ENCODE measurements at regions not wholly inside any gene's neighbourhood (a gene's known extent, or its start where the extent isn't known, plus 50 kb on each side); places are given as distances from the start of the nearest gene placed in this dataset.
"Not testable (repeated sequence)": the region's sequence is repeated elsewhere in the genome, so short reads cannot be mapped to it uniquely, and the experiment has no call there.

GRCh38 chr5:57002959-57003485 lies 51.1 kb upstream of the MIER3 start:
- DNase-seq (ENCODE audit: low spot score) = no peak

GRCh38 chr5:57003566-57003965 lies 51.6 kb upstream of the MIER3 start:
- not testable (repeated sequence) for DNase-seq (ENCODE audit: low spot score)

GRCh38 chr5:57004800-57005199 lies 52.9 kb upstream of the MIER3 start:
- DNase-seq (ENCODE audit: low spot score) = no peak

GRCh38 chr5:57007344-57007743 lies 55.4 kb upstream of the MIER3 start:
- DNase-seq (ENCODE audit: low spot score) = no peak

GRCh38 chr5:57009811-57010210 lies 57.9 kb upstream of the MIER3 start:
- no peak for DNase-seq (ENCODE audit: low spot score)

GRCh38 chr5:57010786-57011185 lies 58.9 kb upstream of the MIER3 start:
- DNase-seq (ENCODE audit: low spot score) = no peak

GRCh38 chr5:57012511-57012910 lies 60.6 kb upstream of the MIER3 start:
- no peak for DNase-seq (ENCODE audit: low spot score)

- no peak for DNase-seq (ENCODE audit: low spot score)
Observed at GRCh38 chr5:57025961-57026360, 74.0 kb upstream of the MIER3 start.

- DNase-seq (ENCODE audit: low spot score) = no peak
Observed at GRCh38 chr5:57028161-57028560, 76.2 kb upstream of the MIER3 start.

- no peak for DNase-seq (ENCODE audit: low spot score)
Observed at GRCh38 chr5:57032151-57032551, 80.2 kb upstream of the MIER3 start.

GRCh38 chr5:57033103-57033502 lies 81.2 kb upstream of the MIER3 start:
- no peak for DNase-seq (ENCODE audit: low spot score)

- DNase-seq (ENCODE audit: low spot score) = no peak
Observed at GRCh38 chr5:57033503-57033902, 81.6 kb upstream of the MIER3 start.

- DNase-seq (ENCODE audit: low spot score) = no peak
Observed at GRCh38 chr5:57034201-57034916, 82.4 kb upstream of the MIER3 start.

- DNase-seq (ENCODE audit: low spot score) = no peak
Observed at GRCh38 chr5:57035955-57036354, 84.0 kb upstream of the MIER3 start.

GRCh38 chr5:57036761-57037160 lies 84.8 kb upstream of the MIER3 start:
- DNase-seq (ENCODE audit: low spot score) = no peak

GRCh38 chr5:57037355-57037754 lies 85.4 kb upstream of the MIER3 start:
- no peak for DNase-seq (ENCODE audit: low spot score)

- no peak for DNase-seq (ENCODE audit: low spot score)
Observed at GRCh38 chr5:57041570-57041969, 89.6 kb upstream of the MIER3 start.

GRCh38 chr5:57042524-57042931 lies 90.6 kb upstream of the MIER3 start:
- no peak for DNase-seq (ENCODE audit: low spot score)

- DNase-seq (ENCODE audit: low spot score) = no peak
Observed at GRCh38 chr5:57054135-57054534, 102.2 kb upstream of the MIER3 start.

GRCh38 chr5:57054671-57055070 lies 102.7 kb upstream of the MIER3 start:
- no peak for DNase-seq (ENCODE audit: low spot score)

GRCh38 chr5:57055731-57056130 lies 103.8 kb upstream of the MIER3 start:
- no peak for DNase-seq (ENCODE audit: low spot score)

GRCh38 chr5:57063773-57064172 lies 110.1 kb upstream of the GPBP1 start:
- DNase-seq (ENCODE audit: low spot score) = no peak

- no peak for DNase-seq (ENCODE audit: low spot score)
Observed at GRCh38 chr5:57066924-57067596, 106.8 kb upstream of the GPBP1 start.

- no peak for DNase-seq (ENCODE audit: low spot score)
Observed at GRCh38 chr5:57067597-57067924, 106.3 kb upstream of the GPBP1 start.

Measured in hepatic stellate cell (primary cell).